Gastroesophageal sphincter (tissue), 3 donors: ENCODE measurements at regions not wholly inside any gene's neighbourhood (a gene's known extent, or its start where the extent isn't known, plus 50 kb on each side); places are given as distances from the start of the nearest gene placed in this dataset.

Experiments used
- CTCF ChIP-seq, 4 experiments: fragments of 200-600 bp in 2 of 4; fragments of 450-650 bp in 2 of 4; sonication (generic) in 1 of 4; IDR thresholded peaks; one replicate each; pipeline ENCODE4 v1.5.1; 2017 to 2019; ENCODE audit warnings: antibody characterized with exemption in 4 of 4, mild to moderate bottlenecking in 2 of 4, moderate library complexity in 2 of 4
- EP300 ChIP-seq: sonication (generic); formaldehyde crosslinking; IDR thresholded peaks from one replicate; pipeline ENCODE4 v1.6.1; 2017; ENCODE audit warnings: antibody characterized with exemption, mild to moderate bottlenecking
- POLR2A ChIP-seq, 2 donors: fragments of 450-650 bp; IDR thresholded peaks; one replicate each; pipeline ENCODE4 v1.6.1; 2017; ENCODE audit warnings: antibody characterized with exemption in 2 of 2, mild to moderate bottlenecking in 2 of 2, moderate library complexity in 1 of 2
- POLR2AphosphoS5 ChIP-seq: sonication (generic); formaldehyde crosslinking; IDR thresholded peaks from one replicate; pipeline ENCODE4 v1.6.1; 2017; ENCODE audit warnings: antibody characterized with exemption

- TF ChIP-seq POLR2A (IDR thresholded peaks at IDR 0.05) (no peak), CTCF (IDR thresholded peaks at IDR 0.05) (no peak), EP300 (no peak), POLR2AphosphoS5 (no peak)
These were observed 80.7 kb downstream of the IRF2BPL start for GRCh38 chr14:76947838-76948184.
